GM12878 (cell line): ENCODE measurements at regions not wholly inside any gene's neighbourhood (a gene's known extent, or its start where the extent isn't known, plus 50 kb on each side); places are given as distances from the start of the nearest gene placed in this dataset.

Source experiments
- E4F1 ChIP-seq: fragments of 450-650 bp; IDR thresholded peaks from 2 replicates; pipeline ENCODE4 v1.6.1; 2018; ENCODE audit warnings: borderline replicate concordance, mild to moderate bottlenecking; ENCODE audit not compliant: partially characterized antibody
- FOS ChIP-seq: IDR thresholded peaks from 3 replicates; pipeline ENCODE4 v1.6.1; 2011; ENCODE audit warnings: borderline replicate concordance; ENCODE audit not compliant: insufficient read length; ENCODE audit errors: extremely low read depth
- GABPA ChIP-seq: IDR thresholded peaks from 2 replicates; pipeline ENCODE4 v1.6.1; 2014; ENCODE audit warnings: antibody characterized with exemption, low read depth, mild to moderate bottlenecking, inconsistent platforms
- HDGF ChIP-seq: fragments of 450-650 bp; IDR thresholded peaks from 2 replicates; pipeline ENCODE4 v1.6.1; 2016; ENCODE audit warnings: antibody characterized with exemption
- NFYB ChIP-seq: IDR thresholded peaks from 2 replicates; pipeline ENCODE4 v1.6.1; 2011; ENCODE audit warnings: low read depth, mild to moderate bottlenecking, low read length, improper control_type of control experiment, moderate library complexity; ENCODE audit not compliant: insufficient read depth
- POU2F2 ChIP-seq: IDR thresholded peaks from 3 replicates; pipeline ENCODE4 v1.6.1; 2011; ENCODE audit warnings: low read depth, mild to moderate bottlenecking, low read length, borderline replicate concordance
- SIN3A ChIP-seq: IDR thresholded peaks from 2 replicates; pipeline ENCODE4 v1.6.1; 2012; ENCODE audit warnings: low read depth, low read length, improper control_type of control experiment
- USF1 ChIP-seq: IDR thresholded peaks from 2 replicates; pipeline ENCODE4 v1.6.1; 2011; ENCODE audit warnings: borderline replicate concordance, low read depth, mild to moderate bottlenecking, moderate library complexity, mixed read lengths, low read length; ENCODE audit not compliant: insufficient read depth; ENCODE audit errors: extremely low read length
- ZBED1 ChIP-seq: IDR thresholded peaks from 2 replicates; pipeline ENCODE4 v1.6.1; 2016; ENCODE audit warnings: borderline replicate concordance
- ZNF274 ChIP-seq: IDR thresholded peaks from one replicate; pipeline ENCODE4 v1.8.0; 2011; ENCODE audit not compliant: insufficient read length, insufficient read depth
- TF ChIP-seq, protein P1 (sequence below): fragments of 450-650 bp; IDR thresholded peaks from 2 replicates; pipeline ENCODE4 v1.6.1; 2017; ENCODE audit warnings: mild to moderate bottlenecking

GRCh38 chr6:21726676-21727075 lies 133.1 kb downstream of the SOX4 start:
- no peak for TF ChIP-seq E4F1
- no peak for TF ChIP-seq POU2F2
- no peak for TF ChIP-seq GABPA
- TF ChIP-seq NFYB: no peak
- no peak for TF ChIP-seq USF1
- TF ChIP-seq, protein P1, sequence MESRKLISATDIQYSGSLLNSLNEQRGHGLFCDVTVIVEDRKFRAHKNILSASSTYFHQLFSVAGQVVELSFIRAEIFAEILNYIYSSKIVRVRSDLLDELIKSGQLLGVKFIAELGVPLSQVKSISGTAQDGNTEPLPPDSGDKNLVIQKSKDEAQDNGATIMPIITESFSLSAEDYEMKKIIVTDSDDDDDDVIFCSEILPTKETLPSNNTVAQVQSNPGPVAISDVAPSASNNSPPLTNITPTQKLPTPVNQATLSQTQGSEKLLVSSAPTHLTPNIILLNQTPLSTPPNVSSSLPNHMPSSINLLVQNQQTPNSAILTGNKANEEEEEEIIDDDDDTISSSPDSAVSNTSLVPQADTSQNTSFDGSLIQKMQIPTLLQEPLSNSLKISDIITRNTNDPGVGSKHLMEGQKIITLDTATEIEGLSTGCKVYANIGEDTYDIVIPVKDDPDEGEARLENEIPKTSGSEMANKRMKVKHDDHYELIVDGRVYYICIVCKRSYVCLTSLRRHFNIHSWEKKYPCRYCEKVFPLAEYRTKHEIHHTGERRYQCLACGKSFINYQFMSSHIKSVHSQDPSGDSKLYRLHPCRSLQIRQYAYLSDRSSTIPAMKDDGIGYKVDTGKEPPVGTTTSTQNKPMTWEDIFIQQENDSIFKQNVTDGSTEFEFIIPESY: no peak
- TF ChIP-seq SIN3A: no peak
- no peak for TF ChIP-seq ZBED1
- TF ChIP-seq FOS: no peak
- TF ChIP-seq ZNF274: no peak
- TF ChIP-seq HDGF: no peak
